NCI-H2029 (cell line): ENCODE measurements at regions not wholly inside any gene's neighbourhood (a gene's known extent, or its start where the extent isn't known, plus 50 kb on each side); places are given as distances from the start of the nearest gene placed in this dataset.

ENCODE experiments used
- DNase-seq: peaks from one replicate; lab custom pipeline; 2025; lab: John Stamatoyannopoulos, UW

DNA sequence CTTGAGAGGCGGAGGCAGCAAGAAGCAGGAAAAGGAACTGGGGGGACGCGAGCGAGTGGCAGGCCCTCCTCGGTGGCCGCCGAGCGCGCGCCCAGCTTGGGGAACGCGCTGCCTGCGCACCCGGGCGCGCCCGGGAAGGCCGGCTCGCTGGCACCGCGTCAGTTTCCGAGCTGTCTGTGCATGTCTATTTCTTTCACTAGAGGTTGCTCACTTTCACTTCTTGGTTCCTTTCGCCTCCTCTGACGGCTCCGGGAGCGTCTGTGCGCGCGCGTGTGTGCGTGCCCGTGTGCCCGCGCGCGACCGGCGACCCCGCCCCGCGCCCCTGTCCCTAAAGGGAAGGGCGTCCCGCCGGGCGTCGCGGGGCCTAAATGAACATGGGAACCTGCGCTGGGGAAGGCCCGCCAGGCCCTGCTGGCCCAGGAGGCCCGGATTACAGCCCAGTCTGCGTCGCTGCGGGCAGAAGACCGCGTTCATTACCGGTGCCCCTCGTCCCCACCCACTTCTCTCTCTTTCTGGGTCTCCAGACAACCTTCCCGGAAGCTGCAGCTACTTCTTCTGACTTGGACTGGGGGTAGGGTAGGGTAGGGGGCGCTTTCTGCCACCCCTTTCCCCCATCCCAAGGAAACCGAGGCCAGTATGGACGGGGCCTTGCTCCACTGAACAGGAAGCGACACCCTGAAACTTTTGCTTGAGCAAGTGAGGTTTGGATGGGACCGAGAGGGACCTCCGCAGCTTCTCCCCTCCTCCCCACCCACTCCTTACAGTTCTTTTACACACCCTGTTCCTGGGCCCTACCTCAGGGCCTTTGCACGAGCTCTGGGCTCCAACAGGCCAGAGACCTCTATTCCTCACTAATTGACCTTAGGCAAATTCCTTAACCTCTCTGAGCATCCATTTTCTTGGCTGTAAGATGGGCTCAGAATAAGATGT, 205.8 kb upstream of the IER5L start:
- DNase-seq: peak; percentile 54

DNA sequence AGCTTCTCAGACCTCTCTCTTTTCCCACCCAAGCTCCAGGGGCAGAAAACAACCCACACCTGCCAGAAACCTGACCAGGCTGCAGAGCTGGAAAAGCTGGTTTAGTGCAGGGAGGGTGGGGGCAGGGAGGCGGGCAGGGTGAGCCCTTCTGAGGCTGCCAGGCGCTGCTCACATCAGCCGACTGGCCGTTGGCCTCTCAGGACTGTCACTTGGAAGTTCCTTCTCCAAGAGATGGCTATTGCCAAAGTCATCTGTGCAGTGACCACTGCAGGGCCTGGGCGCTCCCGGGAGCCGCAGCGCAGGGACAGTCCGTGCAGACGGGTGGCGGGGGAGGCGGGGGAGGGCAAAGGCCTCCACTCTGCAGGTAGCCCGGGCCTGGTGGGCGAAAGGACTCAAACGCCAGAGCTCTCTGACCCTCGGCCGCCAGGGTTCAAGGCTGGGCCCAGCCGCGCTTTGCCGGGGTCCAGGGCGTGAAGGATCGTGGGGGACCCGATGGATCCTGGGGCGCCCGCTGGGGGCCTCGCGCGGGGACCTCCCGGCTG, 205.0 kb upstream of the IER5L start:
- DNase-seq: peak; percentile 81

DNA sequence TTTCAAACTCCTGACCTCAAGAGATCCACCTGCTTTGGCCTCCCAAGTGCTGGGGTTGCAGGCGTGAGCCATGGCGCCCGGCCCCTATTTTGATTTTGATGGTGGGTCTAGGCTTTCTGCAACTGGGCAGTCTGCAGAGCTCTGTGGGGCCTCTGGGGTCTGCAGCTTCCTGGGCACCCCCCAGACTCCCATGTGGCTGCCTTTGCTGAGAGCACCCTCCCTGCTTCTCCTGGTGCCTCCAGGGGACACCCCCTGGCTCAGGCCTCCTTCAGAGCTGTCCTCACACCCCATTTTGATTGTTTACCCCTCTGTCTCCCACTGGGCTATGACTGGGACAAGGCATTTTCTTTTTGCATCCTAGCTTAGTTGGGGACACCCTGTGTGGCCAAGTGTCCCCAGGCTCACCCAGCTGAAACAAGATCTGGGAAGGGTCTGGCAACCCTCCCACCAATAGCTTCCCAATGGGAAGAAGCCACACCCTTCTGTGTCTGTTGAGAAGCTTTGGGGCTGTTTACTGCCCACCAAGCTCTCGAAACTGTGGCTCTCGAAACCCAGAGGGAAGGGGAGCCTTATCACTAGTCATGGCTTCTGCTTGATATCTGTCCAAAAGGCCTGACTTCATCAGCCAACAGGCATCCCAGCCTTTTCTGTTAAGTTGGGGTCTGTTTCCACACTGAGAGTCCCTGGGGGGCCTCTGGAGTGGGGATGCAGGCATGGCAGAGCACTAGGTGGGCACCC, 204.4 kb upstream of the IER5L start:
- DNase-seq: peak; percentile 67

DNA sequence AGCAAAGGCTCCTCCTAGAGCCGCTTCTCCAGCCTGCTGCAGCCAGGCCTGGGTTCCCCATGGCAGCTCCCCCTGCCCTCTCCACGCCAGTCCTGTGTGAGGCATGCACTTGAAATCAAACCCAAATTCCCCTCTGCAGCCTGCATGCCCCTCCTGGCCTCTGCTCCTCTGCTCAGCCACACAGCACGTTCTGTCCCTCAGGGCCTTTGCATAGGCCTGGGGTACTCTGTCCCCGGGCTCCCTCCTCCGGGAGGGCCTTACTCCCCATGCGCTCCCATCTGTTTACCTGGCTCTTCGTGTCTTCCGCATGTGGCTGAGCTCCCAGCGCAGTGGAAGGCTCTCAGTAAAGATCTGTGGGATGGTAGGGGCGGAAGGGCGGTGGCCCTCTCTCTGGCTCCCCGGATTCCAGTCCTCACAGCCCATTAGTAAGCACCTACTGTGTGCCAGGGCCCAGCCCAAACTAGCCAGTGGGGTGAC, 203.5 kb upstream of the IER5L start:
- no peak for DNase-seq

DNA sequence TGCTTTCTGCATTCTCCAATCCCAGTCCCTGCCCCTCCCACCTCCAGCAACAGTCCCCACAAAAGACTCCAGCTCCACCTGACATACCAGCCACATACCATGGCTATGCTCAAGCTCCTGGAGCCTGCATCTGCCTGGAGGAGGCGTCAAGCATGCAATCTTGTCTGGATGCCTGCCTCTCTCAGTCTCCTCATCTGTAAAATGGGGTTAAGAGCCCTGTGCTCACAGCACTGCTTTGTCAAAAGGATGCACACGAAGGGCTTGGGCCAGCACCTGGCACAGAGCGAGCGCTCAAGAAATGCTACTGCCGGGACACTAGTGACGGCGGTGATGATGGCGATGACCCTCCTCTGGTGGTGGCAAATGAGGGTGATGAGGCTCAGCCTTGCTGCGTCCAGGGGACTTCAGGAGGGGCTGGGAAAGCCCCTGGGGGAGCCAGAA, 202.9 kb upstream of the IER5L start:
- DNase-seq: no peak

DNA sequence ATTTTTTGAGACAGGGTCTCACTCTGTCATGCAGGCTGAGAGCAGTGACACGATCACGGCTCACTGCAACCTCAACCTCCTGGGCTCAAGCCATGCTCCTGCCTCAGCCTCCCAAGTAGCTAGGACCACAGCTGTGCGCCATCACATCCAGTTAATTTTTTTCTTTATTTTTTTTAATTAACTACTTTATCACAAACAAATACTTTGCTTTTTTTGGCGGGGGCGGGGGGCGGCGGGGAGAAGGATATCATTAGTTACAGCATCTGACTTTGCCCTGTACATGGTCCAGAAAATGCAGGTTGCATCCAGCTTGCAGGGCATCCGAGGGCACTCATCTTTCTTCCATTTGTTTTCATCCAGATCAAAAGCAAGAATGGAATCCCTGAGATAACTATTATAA, 201.8 kb upstream of the IER5L start:
- DNase-seq: no peak

DNA sequence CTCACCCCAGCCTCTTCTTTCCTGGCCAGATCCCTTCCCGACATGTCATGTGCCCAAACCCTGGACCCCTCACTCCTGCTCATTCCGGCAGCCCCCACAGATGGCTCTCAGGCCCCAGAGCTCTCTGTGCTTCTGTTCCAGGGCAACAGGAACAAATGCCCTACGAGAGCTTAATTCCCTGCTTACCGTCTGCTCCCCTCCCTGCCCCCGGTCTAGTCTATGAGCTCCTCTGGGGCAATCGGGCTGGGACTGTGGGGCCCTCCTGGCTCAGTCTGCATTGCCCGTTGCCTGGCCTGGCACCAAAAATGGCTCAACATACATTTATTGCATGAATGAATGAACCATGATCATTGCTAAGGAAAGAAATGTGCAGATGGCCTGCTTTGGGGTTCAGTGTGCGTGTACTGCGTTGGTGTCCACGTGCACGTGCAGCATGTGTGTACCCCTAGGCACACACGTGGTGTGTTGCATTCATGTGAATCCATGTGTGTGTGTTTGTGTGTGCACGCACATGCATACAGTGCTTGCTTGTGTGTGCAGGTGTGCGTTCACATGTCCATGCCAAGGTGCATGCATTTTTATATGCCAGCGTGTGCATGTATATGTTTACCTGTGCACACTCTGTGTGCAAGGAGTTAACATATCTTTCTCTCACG, 201.2 kb upstream of the IER5L start:
- no peak for DNase-seq

DNA sequence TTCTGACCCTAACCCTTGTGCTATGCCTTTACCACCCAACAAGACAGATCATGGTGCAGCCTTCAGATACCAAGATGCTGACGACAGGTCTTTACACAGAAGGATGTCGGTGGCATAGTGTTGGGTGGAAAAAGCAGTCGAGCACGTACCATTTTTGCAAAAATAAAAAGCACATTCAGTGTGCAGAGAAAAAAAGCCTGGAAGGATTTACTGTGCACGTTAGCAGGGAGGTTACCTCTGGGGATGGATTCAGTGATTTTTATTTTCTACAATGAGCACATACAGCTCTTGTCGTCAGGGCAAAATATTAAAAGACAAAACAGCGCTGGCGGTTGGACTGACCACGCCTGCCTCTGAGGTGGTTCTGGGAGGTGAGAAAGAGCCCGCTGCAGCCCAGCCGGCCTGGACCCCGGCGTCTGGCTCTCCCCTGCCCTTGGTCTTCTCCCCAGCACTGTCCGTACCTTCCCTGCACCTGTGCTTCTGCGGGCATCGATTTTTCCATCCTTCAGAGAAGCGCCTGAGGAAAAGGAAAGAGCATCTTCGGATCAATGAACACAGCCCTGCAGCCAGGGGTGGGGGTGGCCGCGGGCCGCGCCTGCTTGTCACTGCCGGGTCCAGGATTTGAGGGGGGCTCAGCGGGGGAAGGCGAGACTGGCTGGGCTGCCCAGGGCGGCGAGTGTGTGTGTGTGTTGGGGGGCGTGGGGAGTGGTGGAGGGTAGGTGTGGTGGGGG, 200.0 kb upstream of the IER5L start:
- no peak for DNase-seq

DNA sequence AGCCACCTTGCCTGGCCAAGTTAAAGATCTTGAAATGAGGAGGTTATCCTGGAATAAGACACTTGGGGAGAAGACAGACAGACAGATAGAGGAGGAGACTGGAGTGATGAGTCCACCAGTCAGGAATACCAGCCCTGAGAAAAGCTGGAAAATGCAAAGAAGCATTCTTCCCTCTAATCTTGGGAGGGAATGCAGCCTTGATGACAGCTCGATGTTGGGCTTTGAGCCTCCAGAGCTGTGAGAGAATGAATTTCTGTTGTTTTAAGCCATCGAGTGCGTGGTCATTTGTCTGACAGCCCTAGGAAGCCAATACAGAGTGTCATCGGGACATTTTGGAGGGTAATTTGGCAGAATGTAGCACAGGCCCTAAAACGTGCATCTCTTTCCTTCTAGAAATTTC, 199.1 kb upstream of the IER5L start:
- DNase-seq: no peak

DNA sequence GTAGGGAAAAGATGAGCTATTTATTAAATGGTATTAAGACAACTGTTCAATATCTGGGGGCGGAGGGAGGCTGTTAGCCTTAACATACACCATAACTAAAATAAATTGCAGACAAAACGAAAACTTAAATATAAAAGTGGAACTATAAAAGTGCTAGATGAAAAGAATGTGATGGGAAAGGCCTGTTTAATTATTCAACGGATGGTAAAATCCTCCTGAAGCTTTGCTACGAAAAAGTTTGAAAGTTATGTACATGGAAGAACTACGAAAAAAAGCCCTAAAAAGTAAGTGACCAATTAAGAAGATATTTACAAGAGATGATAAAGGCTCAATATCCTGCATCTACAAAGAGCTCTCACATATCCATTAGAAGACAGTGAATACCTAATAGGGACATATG, 197.8 kb upstream of the IER5L start:
- DNase-seq: no peak

DNA sequence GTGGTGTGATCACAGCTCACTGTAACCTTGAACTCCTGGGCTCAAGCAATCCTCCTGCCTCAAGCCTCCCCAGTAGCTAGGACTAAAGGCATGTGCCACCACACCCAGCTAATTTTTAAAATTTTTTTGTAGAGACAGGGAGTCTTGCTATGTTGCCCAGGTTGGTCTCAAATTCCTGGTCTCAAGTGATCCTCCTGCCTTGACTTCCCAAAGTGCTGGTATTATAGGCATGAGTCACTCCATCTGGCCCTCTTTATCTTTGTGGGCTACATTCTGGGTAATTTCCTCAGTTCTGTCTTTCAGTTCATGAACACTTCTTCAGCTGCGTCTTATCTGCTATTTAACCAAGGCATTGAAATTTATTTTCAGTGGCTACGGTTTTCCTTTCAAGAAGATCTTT, 196.6 kb upstream of the IER5L start:
- DNase-seq: no peak

DNA sequence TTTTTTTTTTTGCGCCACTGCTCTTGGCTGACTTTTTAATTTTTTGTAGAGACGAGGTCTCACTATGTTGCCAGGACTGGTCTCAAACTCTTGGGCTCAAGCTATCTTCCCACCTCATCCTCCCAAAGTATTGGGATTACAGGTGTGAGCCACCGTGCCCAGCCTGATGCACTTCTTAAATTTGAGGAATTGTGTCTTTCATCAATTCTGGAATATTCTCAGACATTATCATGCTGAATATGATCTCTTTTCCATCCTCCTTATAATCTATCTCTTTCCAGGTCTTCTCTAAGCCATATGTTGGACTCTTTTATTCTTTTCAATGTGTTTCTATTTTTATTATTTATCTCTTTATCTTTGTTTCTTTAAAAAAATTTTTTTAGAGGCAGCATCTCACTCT, 196.2 kb upstream of the IER5L start:
- no peak for DNase-seq

DNA sequence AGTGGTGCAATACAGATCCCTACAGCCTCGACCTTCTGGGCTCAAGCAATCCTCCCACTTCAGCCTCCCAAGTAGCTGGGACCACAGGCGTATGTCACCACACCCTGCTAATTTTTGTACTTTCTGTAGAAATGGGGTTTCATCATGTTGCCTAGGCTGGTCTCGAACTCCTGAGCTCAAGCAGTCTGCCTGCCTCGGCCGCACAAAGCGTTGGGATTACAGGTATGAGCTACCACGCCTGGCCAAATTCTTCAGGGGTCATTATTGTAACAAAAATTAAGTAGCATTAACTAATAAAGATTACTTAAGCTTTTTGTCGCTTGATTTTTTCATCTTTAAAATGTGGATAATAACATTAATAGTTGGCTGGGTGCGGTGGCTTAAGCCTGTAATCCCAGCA, 195.3 kb upstream of the IER5L start:
- no peak for DNase-seq

DNA sequence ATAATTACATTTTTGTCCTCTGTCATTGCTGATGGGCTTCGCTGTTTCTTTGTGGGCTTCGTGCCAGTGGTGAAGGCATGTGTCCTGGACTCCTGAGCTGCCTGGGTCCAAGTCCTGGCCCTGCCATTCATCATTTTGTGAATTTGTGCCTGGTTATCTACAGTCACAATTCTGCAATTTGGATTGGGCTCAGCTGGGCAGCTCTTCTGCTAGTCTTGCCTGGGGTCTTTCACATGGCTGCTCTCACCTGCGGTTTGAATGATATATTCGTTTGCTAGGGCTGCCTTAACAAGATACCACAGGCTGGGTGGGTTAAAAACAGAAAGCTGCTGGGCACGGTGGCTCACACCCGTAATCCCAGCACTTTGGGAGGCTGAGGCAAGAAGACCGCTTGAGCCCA, 192.7 kb upstream of the IER5L start:
- no peak for DNase-seq

DNA sequence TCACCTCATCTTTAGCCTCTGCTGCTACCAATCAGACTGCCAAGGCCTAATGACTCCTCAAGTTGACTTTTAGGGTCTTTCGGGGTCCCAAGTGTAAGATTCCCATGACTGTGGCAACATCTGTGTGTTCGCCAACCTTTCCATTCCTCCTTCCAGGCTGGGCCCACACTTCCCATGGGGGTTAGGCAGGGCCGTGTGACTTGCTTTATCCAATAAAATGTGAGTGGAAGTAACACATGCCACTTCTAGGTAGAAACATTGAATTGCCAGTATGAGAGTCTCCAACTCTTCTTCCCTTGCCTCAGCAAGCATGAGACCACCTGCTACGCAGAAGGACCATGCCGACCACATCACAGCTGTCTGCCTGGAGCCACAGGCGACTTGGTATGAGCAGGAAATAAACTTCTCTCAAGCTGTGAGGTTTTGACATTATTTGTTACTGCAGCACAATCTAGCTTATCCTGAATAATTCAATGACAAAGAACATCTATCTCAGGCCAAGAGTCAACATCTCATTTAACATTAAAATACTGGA, 190.4 kb upstream of the IER5L start:
- DNase-seq: no peak

DNA sequence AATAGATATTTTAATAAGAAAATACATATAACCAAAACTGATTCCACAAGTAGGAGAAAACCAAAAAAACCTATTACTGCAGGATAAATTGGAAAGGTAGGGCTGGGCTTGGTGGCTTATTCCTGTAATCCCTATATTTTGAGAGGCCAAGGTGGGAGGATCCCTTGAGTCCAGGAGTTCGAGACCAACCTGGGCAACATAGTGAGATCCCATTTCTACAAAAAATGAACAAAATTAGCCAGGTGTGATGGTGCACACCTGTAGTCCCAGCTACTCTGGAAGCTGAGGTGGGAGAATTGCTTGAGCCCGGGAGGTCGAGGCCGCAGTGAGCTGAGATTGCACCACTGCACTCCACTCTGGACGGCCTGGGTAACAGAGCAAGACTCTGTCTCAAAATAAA, 189.2 kb upstream of the IER5L start:
- no peak for DNase-seq

DNA sequence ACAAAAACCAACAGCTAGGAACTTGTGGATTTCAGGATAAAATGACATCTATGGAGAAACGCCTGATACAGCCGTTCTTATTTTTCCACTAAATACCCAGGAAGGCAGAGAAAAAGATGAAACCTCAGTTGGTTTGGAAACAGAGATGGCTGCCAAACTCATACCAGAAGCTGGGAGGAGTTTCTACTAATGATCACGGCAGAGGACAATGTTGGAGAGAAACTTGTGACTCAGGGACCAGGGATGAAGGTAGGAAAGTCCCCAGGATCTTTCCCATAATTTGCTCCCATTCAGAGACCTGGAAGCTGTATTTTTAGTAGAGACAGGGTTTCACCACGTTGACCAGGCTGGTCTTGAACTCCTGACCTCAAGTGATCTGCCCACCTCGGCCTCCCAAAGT, 187.1 kb upstream of the IER5L start:
- DNase-seq: no peak

DNA sequence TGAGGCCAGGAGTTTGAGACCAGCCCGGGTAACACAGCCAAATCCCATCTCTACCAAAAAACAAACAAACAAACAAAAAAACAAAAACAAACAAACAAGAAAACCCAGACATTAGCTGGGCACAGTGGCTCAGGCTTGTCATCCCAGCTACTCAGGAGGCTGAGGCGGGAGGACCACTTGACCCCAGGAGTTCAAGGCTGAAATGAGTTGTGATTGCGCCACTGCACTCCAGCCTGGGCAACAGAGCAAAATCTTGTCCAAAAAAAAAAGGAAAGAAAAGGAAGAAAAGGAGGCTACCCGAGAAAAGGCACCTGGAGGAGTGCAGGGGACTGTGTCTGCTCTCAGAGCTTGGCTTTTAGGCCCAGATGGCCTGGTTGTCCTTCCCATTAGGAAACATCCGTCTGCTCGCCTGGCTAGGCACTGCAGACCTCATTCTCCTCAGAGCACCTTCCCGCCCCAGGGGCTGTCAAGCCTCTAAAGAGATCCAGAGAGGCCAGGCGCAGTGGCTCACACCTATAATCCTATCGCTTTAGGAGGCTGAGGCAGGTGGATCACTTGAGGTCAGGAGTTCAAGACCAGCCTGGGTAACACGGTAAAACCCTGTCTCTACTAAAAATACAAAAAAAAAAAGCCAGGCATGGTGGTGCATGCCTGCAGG, 185.3 kb upstream of the IER5L start:
- DNase-seq: no peak

DNA sequence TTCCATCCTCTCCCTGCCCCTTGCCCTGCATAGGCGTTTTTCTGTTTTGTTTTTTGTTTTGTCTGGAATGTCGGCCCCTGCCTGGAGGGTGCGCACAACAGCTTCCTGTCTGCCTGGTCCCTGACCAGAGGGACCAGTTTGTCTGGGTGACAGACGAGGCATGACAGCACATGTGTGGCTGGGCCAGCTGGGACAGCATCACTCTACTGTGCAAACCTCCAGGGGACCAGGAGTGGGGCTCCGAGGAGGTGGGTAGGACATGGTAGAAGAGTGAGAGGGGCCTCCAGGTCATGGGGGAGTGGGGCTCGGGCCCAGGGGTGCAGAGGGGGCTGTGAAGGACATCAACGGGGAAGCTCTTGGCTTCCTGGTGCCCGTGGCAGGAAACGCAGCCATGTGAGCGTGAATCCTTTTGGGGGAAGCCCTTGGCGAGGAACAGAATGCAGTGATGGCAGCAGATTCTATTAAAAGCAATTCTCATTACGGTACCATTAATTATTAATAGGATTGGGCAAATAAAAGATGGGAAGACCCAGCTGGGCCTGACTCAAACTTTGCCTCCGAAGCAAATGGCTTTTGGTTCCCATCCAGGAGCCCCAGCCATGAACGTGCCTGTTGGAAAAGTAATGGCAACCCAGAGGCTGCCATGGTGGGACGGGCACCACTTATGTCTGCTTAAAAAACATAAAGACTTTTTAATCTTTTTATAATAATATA, 184.4 kb upstream of the IER5L start:
- no peak for DNase-seq

DNA sequence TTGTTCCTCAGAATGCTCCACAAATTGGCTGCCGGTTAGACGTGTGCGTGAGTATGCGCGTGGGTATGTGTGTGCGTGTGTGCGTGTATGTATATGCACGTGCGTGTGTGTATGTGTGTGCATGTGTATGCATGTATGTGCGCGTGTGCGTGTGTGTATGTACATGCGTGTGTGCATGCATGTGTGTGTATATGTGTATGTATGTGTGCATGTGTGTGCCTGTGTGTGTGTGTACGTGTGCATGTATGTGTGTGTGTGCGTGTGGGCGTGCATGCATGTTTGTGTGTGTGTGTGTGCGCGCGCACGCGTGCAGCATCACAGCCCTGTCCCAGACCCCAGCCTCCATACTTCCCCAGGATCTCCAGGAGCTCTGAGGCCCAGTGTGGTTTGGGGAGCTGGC, 183.1 kb upstream of the IER5L start:
- DNase-seq: no peak
